Fibroblast of lung (primary cell): ENCODE measurements at regions not wholly inside any gene's neighbourhood (a gene's known extent, or its start where the extent isn't known, plus 50 kb on each side); places are given as distances from the start of the nearest gene placed in this dataset.

Experiments
- DNase-seq, 2 donors: peaks; one replicate each; pipeline versions ENCODE4 v3.0.0 to v3.0.0-alpha.2; 2010; ENCODE audit warnings: low read depth in 2 of 2
- H2AFZ ChIP-seq: 2 replicates; pipeline ENCODE4 v1.5.1; 2012; ENCODE audit warnings: low read length, control low read depth, inconsistent platforms
- H3K27ac ChIP-seq: 2 replicates; pipeline ENCODE4 v1.5.1; 2011; ENCODE audit warnings: low read length, control low read depth; ENCODE audit not compliant: insufficient read depth
- H3K27me3 ChIP-seq: 2 replicates; pipeline ENCODE4 v1.5.1; 2011; ENCODE audit warnings: mild to moderate bottlenecking, low read length; ENCODE audit not compliant: control insufficient read depth, insufficient read depth
- H3K36me3 ChIP-seq: 2 replicates; pipeline ENCODE4 v1.5.1; 2011; ENCODE audit warnings: low read length; ENCODE audit not compliant: control insufficient read depth, insufficient read depth
- H3K4me1 ChIP-seq: 2 replicates; pipeline ENCODE4 v1.5.1; 2011; ENCODE audit warnings: low read length; ENCODE audit not compliant: control insufficient read depth, insufficient read depth; ENCODE audit errors: extremely low read depth
- H3K4me2 ChIP-seq: 2 replicates; pipeline ENCODE4 v1.5.1; 2011; ENCODE audit warnings: low read length, control low read depth; ENCODE audit not compliant: insufficient read depth; ENCODE audit errors: extremely low read depth
- H3K4me3 ChIP-seq, 4 experiments: fragments of 200-600 bp in 1 of 4; sonication (generic) in 1 of 4; replicated peaks in 1 of 4; 2 replicates each; pipeline ENCODE4 v1.5.1; 2011 to 2016; ENCODE audit warnings: low read length in 4 of 4, low read depth in 3 of 4, mild to moderate bottlenecking in 3 of 4, control low read depth in 2 of 4, inconsistent platforms in 1 of 4, mixed read lengths in 1 of 4; ENCODE audit not compliant: insufficient read depth in 1 of 4; ENCODE audit errors: control extremely low read depth in 1 of 4
- H3K79me2 ChIP-seq: 2 replicates; pipeline ENCODE4 v1.5.1; 2012; ENCODE audit warnings: mild to moderate bottlenecking, low read length, inconsistent platforms; ENCODE audit not compliant: control insufficient read depth, insufficient read depth
- H3K9ac ChIP-seq: 2 replicates; pipeline ENCODE4 v1.5.1; 2011; ENCODE audit warnings: mild to moderate bottlenecking, low read length, control low read depth; ENCODE audit not compliant: insufficient read depth
- H3K9me3 ChIP-seq: 2 replicates; pipeline ENCODE4 v1.5.1; 2012; ENCODE audit warnings: low read depth, low read length; ENCODE audit not compliant: control insufficient read depth, insufficient read depth
- H4K20me1 ChIP-seq: 2 replicates; pipeline ENCODE4 v1.5.1; 2011; ENCODE audit warnings: low read length; ENCODE audit not compliant: control insufficient read depth, insufficient read depth; ENCODE audit errors: extremely low read depth
- EZH2 ChIP-seq: IDR thresholded peaks from 2 replicates; pipeline ENCODE4 v1.5.1; 2012; ENCODE audit warnings: low read length, control low read depth, mild to moderate bottlenecking; ENCODE audit errors: missing control alignments
- TF ChIP-seq, protein P1 (sequence below), 2 donors: IDR thresholded peaks in 1 of 2; conservative IDR thresholded peaks in 1 of 2; 1 replicate in 1 of 2; 2 replicates in 1 of 2; pipeline ENCODE4 v1.5.1; 2011 to 2012; ENCODE audit warnings: low read length in 2 of 2, control low read depth in 1 of 2, inconsistent platforms in 1 of 2, low read depth in 1 of 2, mild to moderate bottlenecking in 1 of 2

GRCh38 chr1:116256875-116257274, 116.2 kb upstream of the ATP1A1 start:
- Histone ChIP-seq H3K36me3 (no peaks in the 10 kb centered on the region), H3K4me3 (no peak overlapping the region), H3K79me2 (no peaks in the 10 kb centered on the region), H3K9ac (no peak overlapping the region), H3K4me1 (no peaks in the 10 kb centered on the region), H4K20me1 (no peaks in the 10 kb centered on the region), H2AFZ (no peak overlapping the region), H3K9me3 (no peaks in the 10 kb centered on the region), H3K27me3 (no peaks in the 10 kb centered on the region), H3K27ac (no peak overlapping the region), H3K4me2 (no peak overlapping the region)
- TF ChIP-seq, protein P1, sequence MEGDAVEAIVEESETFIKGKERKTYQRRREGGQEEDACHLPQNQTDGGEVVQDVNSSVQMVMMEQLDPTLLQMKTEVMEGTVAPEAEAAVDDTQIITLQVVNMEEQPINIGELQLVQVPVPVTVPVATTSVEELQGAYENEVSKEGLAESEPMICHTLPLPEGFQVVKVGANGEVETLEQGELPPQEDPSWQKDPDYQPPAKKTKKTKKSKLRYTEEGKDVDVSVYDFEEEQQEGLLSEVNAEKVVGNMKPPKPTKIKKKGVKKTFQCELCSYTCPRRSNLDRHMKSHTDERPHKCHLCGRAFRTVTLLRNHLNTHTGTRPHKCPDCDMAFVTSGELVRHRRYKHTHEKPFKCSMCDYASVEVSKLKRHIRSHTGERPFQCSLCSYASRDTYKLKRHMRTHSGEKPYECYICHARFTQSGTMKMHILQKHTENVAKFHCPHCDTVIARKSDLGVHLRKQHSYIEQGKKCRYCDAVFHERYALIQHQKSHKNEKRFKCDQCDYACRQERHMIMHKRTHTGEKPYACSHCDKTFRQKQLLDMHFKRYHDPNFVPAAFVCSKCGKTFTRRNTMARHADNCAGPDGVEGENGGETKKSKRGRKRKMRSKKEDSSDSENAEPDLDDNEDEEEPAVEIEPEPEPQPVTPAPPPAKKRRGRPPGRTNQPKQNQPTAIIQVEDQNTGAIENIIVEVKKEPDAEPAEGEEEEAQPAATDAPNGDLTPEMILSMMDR (conservative IDR thresholded peaks at IDR 0.05 in 1 of 2, IDR thresholded peaks at IDR 0.05 in 1 of 2; ENCODE audit: low read depth in 1 of 2, low read length in 2 of 2), result no peak
- no peak for TF ChIP-seq EZH2
- no peak for DNase-seq

- H3K27me3 ChIP-seq, result no peaks in the 10 kb centered on the region
- TF ChIP-seq EZH2, result no peak
- TF ChIP-seq, protein P1 (conservative IDR thresholded peaks at IDR 0.05 in 1 of 2, IDR thresholded peaks at IDR 0.05 in 1 of 2; ENCODE audit: low read depth in 1 of 2, low read length in 2 of 2), result no peak
- H2AFZ ChIP-seq, result no peak overlapping the region
- no peak overlapping the region for H3K27ac ChIP-seq
- no peaks in the 10 kb centered on the region for H3K36me3 ChIP-seq
- H3K79me2 ChIP-seq, result no peaks in the 10 kb centered on the region
- H4K20me1 ChIP-seq, result no peaks in the 10 kb centered on the region
- H3K4me1 ChIP-seq, result no peaks in the 10 kb centered on the region
- H3K9me3 ChIP-seq, result no peaks in the 10 kb centered on the region
- no peak for DNase-seq
- H3K4me2 ChIP-seq, result no peak overlapping the region
- H3K4me3 ChIP-seq, result no peak overlapping the region
- H3K9ac ChIP-seq, result no peak overlapping the region
Observed at GRCh38 chr1:116257341-116257767, 115.7 kb upstream of the ATP1A1 start.

DNA sequence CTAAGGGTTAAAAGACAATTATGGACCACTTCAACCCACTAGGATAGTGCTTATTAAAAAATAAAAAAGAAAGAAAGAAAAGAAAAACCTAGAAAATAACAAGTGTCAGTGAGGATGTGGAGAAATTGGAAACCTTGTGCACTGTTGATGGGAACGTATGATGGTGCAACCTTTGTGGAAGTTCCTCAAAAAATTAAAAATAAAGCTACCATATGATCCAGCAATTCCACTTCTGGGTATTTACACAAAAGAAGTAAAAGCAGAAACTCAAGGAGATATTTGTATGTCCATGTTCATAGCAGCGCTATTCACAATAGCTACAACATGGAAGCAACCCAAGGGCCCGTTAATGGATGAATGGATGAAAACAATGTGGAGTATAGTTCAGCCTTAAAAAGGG, 115.2 kb upstream of the ATP1A1 start:
- TF ChIP-seq, protein P1 (conservative IDR thresholded peaks at IDR 0.05 in 1 of 2, IDR thresholded peaks at IDR 0.05 in 1 of 2; ENCODE audit: low read depth in 1 of 2, low read length in 2 of 2), result no peak
- no peak for TF ChIP-seq EZH2
- H3K27me3 ChIP-seq, result no peaks in the 10 kb centered on the region
- H4K20me1 ChIP-seq, result no peaks in the 10 kb centered on the region
- no peak overlapping the region for H3K4me3 ChIP-seq
- no peaks in the 10 kb centered on the region for H3K79me2 ChIP-seq
- H2AFZ ChIP-seq, result no peak overlapping the region
- H3K27ac ChIP-seq, result no peak overlapping the region
- H3K9me3 ChIP-seq, result no peaks in the 10 kb centered on the region
- H3K4me2 ChIP-seq, result no peak overlapping the region
- H3K36me3 ChIP-seq, result no peaks in the 10 kb centered on the region
- no peaks in the 10 kb centered on the region for H3K4me1 ChIP-seq
- no peak for DNase-seq
- H3K9ac ChIP-seq, result no peak overlapping the region
